Keratinocyte (primary cell): ENCODE measurements at regions not wholly inside any gene's neighbourhood (a gene's known extent, or its start where the extent isn't known, plus 50 kb on each side); places are given as distances from the start of the nearest gene placed in this dataset.

Source experiments
- CTCF ChIP-seq, 3 experiments: IDR thresholded peaks in 1 of 3; conservative IDR thresholded peaks in 1 of 3; optimal IDR thresholded peaks in 1 of 3; 2 replicates in 2 of 3; 3 replicates in 1 of 3; pipeline versions ENCODE3 to v1.5.1; 2011; ENCODE audit warnings: low read length in 3 of 3, mild to moderate bottlenecking in 3 of 3, moderate library complexity in 2 of 3, control low read depth in 1 of 3, inconsistent platforms in 1 of 3; ENCODE audit not compliant: insufficient read depth in 2 of 3; ENCODE audit errors: extremely low read depth in 1 of 3
- EZH2 ChIP-seq: IDR thresholded peaks from one replicate; pipeline ENCODE4 v1.6.1; 2012; ENCODE audit warnings: inconsistent platforms, mild to moderate bottlenecking, low read length, moderate library complexity

GRCh38 chr7:156493942-156494341 lies 146.6 kb upstream of the RNF32 start:
- TF ChIP-seq CTCF (optimal IDR thresholded peaks at IDR 0.05 in 1 of 3, IDR thresholded peaks at IDR 0.05 in 1 of 3, conservative IDR thresholded peaks at IDR 0.05 in 1 of 3; ENCODE audit: extremely low read depth in 1 of 3, insufficient read depth in 2 of 3, low read length in 3 of 3), result no peak
- TF ChIP-seq EZH2, result no peak
